IMR-90 (cell line): ENCODE measurements at regions not wholly inside any gene's neighbourhood (a gene's known extent, or its start where the extent isn't known, plus 50 kb on each side); places are given as distances from the start of the nearest gene placed in this dataset.

Experiments used
- CEBPB ChIP-seq: IDR thresholded peaks from 2 replicates; pipeline ENCODE4 v1.6.1; 2012; ENCODE audit warnings: low read depth, low read length, improper control_type of control experiment
- CHD1 ChIP-seq: IDR thresholded peaks from 2 replicates; pipeline ENCODE4 v1.6.1; 2012; ENCODE audit warnings: low read depth, low read length, improper control_type of control experiment
- MXI1 ChIP-seq: IDR thresholded peaks from 2 replicates; pipeline ENCODE4 v1.6.1; 2012; ENCODE audit warnings: low read depth, mild to moderate bottlenecking, low read length, moderate library complexity, borderline replicate concordance
- POLR2A ChIP-seq: IDR thresholded peaks from 2 replicates; pipeline ENCODE4 v1.6.1; 2012; ENCODE audit warnings: mild to moderate bottlenecking, low read depth, low read length
- RAD21 ChIP-seq: IDR thresholded peaks from 2 replicates; pipeline ENCODE4 v1.6.1; 2012; ENCODE audit warnings: low read length, improper control_type of control experiment
- RCOR1 ChIP-seq: IDR thresholded peaks from 2 replicates; pipeline ENCODE4 v1.6.1; 2012; ENCODE audit warnings: mild to moderate bottlenecking, low read length, improper control_type of control experiment; ENCODE audit not compliant: insufficient replicate concordance
- RFX5 ChIP-seq: IDR thresholded peaks from 2 replicates; pipeline ENCODE4 v1.8.0; 2012; ENCODE audit warnings: low read depth, mild to moderate bottlenecking, low read length, moderate library complexity
- SMC3 ChIP-seq: fragments of 150-350 bp; IDR thresholded peaks from 2 replicates; pipeline ENCODE4 v1.6.1; 2016; ENCODE audit warnings: low read depth, mild to moderate bottlenecking, antibody characterized with exemption, low read length, moderate library complexity
- TF ChIP-seq, protein P1 (sequence below): conservative IDR thresholded peaks from 2 replicates; pipeline ENCODE4 v1.5.1; 2012; ENCODE audit warnings: mild to moderate bottlenecking, low read depth, low read length, improper control_type of control experiment

DNA sequence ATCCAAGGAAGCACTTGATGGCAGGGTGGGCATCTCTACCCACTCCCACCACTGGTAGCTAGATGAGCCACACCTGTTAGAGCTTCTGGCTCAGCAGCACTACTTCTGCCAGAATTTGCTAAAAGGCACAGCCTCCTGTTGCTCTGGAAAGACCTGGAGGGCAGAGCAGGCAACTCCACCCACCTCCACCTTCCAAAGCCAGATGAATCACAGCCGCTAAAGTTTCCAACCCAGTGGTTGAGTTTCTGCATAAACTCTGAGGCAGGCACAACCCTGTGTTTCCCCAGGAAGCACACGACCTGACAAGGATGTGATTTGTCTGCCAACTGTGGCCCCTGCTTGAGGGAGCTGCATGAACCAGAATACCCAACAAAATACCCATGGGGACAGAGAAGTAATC, 111.6 kb upstream of the GCFC2 start:
- TF ChIP-seq, protein P1, sequence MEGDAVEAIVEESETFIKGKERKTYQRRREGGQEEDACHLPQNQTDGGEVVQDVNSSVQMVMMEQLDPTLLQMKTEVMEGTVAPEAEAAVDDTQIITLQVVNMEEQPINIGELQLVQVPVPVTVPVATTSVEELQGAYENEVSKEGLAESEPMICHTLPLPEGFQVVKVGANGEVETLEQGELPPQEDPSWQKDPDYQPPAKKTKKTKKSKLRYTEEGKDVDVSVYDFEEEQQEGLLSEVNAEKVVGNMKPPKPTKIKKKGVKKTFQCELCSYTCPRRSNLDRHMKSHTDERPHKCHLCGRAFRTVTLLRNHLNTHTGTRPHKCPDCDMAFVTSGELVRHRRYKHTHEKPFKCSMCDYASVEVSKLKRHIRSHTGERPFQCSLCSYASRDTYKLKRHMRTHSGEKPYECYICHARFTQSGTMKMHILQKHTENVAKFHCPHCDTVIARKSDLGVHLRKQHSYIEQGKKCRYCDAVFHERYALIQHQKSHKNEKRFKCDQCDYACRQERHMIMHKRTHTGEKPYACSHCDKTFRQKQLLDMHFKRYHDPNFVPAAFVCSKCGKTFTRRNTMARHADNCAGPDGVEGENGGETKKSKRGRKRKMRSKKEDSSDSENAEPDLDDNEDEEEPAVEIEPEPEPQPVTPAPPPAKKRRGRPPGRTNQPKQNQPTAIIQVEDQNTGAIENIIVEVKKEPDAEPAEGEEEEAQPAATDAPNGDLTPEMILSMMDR, result no peak
- no peak for TF ChIP-seq MXI1
- no peak for TF ChIP-seq SMC3
- no peak for TF ChIP-seq CHD1
- TF ChIP-seq POLR2A, result no peak
- no peak for TF ChIP-seq RAD21
- TF ChIP-seq CEBPB, result no peak
- TF ChIP-seq RFX5, result no peak
- no peak for TF ChIP-seq RCOR1
